Adrenal gland (tissue), 9 donors: ENCODE measurements at regions not wholly inside any gene's neighbourhood (a gene's known extent, or its start where the extent isn't known, plus 50 kb on each side); places are given as distances from the start of the nearest gene placed in this dataset.

Source experiments
- DNase-seq, 7 donors: peaks; one replicate each; pipeline ENCODE4 v3.0.0-alpha.2; 2019 to 2020
- H3K27ac ChIP-seq, 5 donors: fragments of 200-600 bp; sonication (generic) in 4 of 5; 1 replicate in 3 of 5; 2 replicates in 2 of 5; pipeline versions ENCODE4 v1.5.1 to v1.8.0; 2016 to 2020; ENCODE audit warnings: mild to moderate bottlenecking in 1 of 5
- H3K27me3 ChIP-seq: fragments of 200-600 bp; 2 replicates; pipeline ENCODE4 v1.8.0; 2021
- H3K36me3 ChIP-seq, 2 donors: fragments of 200-600 bp; replicated peaks in 1 of 2; 1 replicate in 1 of 2; 2 replicates in 1 of 2; pipeline versions ENCODE4 v1.5.1 to v1.8.0; 2018 to 2022
- H3K4me1 ChIP-seq, 2 donors: fragments of 200-600 bp; replicated peaks in 1 of 2; 1 replicate in 1 of 2; 2 replicates in 1 of 2; pipeline versions ENCODE4 v1.5.1 to v1.8.0; 2018 to 2021
- H3K4me3 ChIP-seq, 4 donors: fragments of 200-600 bp; sonication (generic) in 3 of 4; one replicate each; pipeline ENCODE4 v1.5.1; 2016 to 2018
- H3K9me3 ChIP-seq, 3 donors: fragments of 200-600 bp; sonication (generic) in 1 of 3; replicated peaks in 1 of 3; 1 replicate in 2 of 3; 2 replicates in 1 of 3; pipeline versions ENCODE4 v1.5.1 to v1.8.0; 2016 to 2021
- POLR2A ChIP-seq, 2 donors: fragments of 450-650 bp; IDR thresholded peaks; one replicate each; pipeline ENCODE4 v1.6.1; 2017; ENCODE audit warnings: antibody characterized with exemption in 2 of 2, mild to moderate bottlenecking in 2 of 2, moderate library complexity in 1 of 2
- WGBS, 4 donors: extraction: QIAGEN DNeasy Blood & Tissue Kit in 2 of 4; methylation state at CpG; one replicate each; pipeline versions ENCODE4 v1.1.5 to v1.1.7; 2013 to 2017; 5-methylcytosine and 5-hydroxymethylcytosine counted together
- intact Hi-C, 2 donors: fragments of 100-400 bp; cut with DNase I; formaldehyde crosslinking; loops; one replicate each; pipeline versions ENCODE4 v1.14.1 to v1.15.0; 2022 to 2023
- TF ChIP-seq, protein P1 (sequence below), 6 experiments: fragments of 450-650 bp in 4 of 6; fragments of 200-600 bp in 2 of 6; sonication (generic) in 1 of 6; IDR thresholded peaks; 1 replicate in 5 of 6; 2 replicates in 1 of 6; pipeline versions ENCODE4 v1.5.1 to v1.8.0; 2016 to 2021; ENCODE audit warnings: antibody characterized with exemption in 6 of 6, mild to moderate bottlenecking in 2 of 6, moderate library complexity in 1 of 6
- donor health status: healthy with polysubstance abuse.
- donor health status: Bipolar disorder and iron deficiency.
- donor health status: DM: yes; HTN: yes; CAD: no.
- donor health status: DM: no; HTN: no; CAD: no.
- donor health status: DM: no; HTN: no; CAD: no.

DNA sequence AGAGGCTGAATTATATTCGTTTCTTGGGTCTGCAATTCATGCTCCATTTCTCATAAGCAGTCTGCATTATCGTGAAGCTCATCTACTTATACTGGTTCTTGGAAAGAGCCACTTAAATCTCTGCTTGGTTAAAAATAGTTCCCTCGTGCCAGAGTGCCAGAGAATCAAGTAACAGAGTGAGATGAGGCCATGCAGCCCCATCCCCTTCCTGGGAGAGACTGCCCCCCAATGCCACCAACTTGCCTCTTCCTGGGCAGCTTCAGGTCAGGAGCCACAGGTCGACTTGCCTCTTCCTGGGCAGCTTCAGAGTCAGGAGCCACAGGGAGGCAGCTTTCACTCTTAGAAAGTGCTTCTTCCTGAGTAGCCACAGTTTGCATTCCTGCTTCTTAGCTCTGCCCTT, 223.9 kb upstream of the ZBED5 start:
- WGBS, 4 donors: 38 to 47% (median 43%) methylated on average over 4 of the region's 4 CpGs
- Histone ChIP-seq H3K36me3 (no peaks in the 10 kb centered on the region), H3K27ac (no peak overlapping the region), H3K9me3 (no peaks in the 10 kb centered on the region), H3K4me1 (no peaks in the 10 kb centered on the region), H3K4me3 (no peak overlapping the region), H3K27me3 (peaks cover 5% of the 10 kb centered on the region)
- intact Hi-C loops: no loop called here
- TF ChIP-seq, protein P1, sequence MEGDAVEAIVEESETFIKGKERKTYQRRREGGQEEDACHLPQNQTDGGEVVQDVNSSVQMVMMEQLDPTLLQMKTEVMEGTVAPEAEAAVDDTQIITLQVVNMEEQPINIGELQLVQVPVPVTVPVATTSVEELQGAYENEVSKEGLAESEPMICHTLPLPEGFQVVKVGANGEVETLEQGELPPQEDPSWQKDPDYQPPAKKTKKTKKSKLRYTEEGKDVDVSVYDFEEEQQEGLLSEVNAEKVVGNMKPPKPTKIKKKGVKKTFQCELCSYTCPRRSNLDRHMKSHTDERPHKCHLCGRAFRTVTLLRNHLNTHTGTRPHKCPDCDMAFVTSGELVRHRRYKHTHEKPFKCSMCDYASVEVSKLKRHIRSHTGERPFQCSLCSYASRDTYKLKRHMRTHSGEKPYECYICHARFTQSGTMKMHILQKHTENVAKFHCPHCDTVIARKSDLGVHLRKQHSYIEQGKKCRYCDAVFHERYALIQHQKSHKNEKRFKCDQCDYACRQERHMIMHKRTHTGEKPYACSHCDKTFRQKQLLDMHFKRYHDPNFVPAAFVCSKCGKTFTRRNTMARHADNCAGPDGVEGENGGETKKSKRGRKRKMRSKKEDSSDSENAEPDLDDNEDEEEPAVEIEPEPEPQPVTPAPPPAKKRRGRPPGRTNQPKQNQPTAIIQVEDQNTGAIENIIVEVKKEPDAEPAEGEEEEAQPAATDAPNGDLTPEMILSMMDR (IDR thresholded peaks at IDR 0.05): no peak
- no peak for TF ChIP-seq POLR2A (IDR thresholded peaks at IDR 0.05)
- no peak for DNase-seq

DNA sequence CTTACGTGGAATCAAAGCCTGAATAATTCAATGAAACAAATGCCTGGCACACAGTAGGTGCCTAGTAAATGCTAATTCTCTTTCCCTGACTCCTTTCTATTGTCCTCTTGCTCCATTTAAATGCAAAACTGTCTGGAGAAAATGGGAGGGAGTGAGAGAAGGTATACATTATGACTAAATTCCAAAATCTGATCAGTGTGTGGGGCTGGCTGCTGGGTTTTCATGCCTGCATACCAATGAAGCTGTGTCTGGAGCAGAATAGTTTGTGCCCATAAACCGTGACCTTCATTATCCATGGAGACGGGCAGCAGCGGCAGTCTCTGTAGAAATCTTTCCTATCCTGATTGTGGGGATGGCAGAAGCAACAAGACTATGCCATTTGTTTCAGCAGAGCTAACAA, 223.4 kb upstream of the ZBED5 start:
- no peak overlapping the region for H3K27ac ChIP-seq
- H3K9me3 ChIP-seq: no peaks in the 10 kb centered on the region

DNA sequence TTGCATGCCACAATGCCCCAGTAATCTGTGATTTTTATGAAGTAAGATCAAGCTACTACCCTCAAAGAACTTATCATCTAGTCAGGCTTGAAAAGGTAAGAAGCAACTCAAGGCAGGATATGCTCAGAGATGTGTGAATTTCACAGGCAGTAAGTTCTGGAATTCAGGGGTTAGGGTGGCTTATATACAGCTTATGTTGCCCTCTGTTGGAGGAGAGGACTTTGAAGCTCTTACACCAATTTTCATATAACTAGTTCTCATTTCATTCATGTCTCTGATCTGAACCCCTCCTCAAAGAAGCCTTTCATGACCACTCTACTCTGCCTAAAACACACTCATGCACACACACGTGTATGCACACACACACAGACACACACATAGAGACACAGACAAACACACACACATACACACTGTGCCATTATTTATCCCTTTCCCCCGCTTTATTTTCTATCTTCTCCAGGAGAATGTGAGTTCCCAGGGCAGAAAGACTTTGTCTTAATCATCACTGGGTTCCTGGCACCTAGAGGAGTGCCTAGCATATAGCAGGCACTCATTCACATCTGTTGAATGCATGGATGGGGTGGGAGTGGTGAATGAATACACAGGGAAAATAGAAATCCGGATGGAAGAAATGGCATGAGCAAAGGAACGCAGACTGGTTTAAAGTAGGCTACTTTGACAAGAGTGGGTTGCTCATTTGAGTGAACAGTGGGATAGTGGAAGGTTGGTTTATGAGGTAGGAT, 220.7 kb upstream of the ZBED5 start:
- intact Hi-C loops: no loop called here
- peaks cover 5% of the 10 kb centered on the region for H3K27me3 ChIP-seq
- no peaks in the 10 kb centered on the region for H3K36me3 ChIP-seq
- no peak overlapping the region for H3K27ac ChIP-seq
- DNase-seq: no peak
- H3K4me3 ChIP-seq: no peak overlapping the region
- 74 to 86% (median 78%) methylated on average over 4 of the region's 4 CpGs for WGBS, 4 donors
- no peaks in the 10 kb centered on the region for H3K9me3 ChIP-seq
- TF ChIP-seq POLR2A (IDR thresholded peaks at IDR 0.05): no peak
- H3K4me1 ChIP-seq: no peaks in the 10 kb centered on the region

More for the DNA sequence above, 223.4 kb upstream of the ZBED5 start:
- intact Hi-C loops: no loop called here
- no peaks in the 10 kb centered on the region for H3K4me1 ChIP-seq
- H3K4me3 ChIP-seq: no peak overlapping the region
- TF ChIP-seq POLR2A (IDR thresholded peaks at IDR 0.05): no peak
- TF ChIP-seq, protein P1 (IDR thresholded peaks at IDR 0.05): no peak
- peaks cover 5% of the 10 kb centered on the region for H3K27me3 ChIP-seq
- DNase-seq: no peak
- 72 to 75% (median 73%) methylated on average over 4 of the region's 4 CpGs for WGBS, 4 donors
- H3K36me3 ChIP-seq: no peaks in the 10 kb centered on the region

DNA sequence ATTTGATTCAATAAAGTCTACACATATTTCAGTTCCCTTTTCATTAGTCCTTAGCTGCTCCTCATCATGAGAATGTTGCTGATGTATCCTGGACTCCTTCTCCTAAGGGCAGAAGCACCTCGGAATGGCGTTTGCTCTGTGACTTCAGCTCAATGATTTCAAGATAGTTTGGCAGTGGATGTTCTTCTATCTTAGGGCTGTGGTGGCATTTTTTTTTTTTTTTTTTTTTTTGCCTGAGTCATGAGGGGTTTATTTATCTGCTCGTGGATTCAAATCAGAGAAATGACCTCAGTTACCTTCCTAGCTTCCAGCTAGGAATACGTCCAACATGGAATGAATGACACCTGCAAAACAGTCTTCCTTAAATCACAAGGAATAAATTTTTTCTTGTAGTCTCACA, 220.0 kb upstream of the ZBED5 start:
- Histone ChIP-seq H3K4me1 (no peaks in the 10 kb centered on the region), H3K36me3 (no peaks in the 10 kb centered on the region), H3K27ac (no peak overlapping the region), H3K9me3 (no peaks in the 10 kb centered on the region), H3K27me3 (peaks cover 5% of the 10 kb centered on the region), H3K4me3 (no peak overlapping the region)
- TF ChIP-seq POLR2A (IDR thresholded peaks at IDR 0.05): no peak
- TF ChIP-seq, protein P1 (IDR thresholded peaks at IDR 0.05): no peak
- no peak for DNase-seq
- 50 to 64% (median 57%) methylated on average over 4 of the region's 4 CpGs for WGBS, 4 donors
- intact Hi-C loops: no loop called here

DNA sequence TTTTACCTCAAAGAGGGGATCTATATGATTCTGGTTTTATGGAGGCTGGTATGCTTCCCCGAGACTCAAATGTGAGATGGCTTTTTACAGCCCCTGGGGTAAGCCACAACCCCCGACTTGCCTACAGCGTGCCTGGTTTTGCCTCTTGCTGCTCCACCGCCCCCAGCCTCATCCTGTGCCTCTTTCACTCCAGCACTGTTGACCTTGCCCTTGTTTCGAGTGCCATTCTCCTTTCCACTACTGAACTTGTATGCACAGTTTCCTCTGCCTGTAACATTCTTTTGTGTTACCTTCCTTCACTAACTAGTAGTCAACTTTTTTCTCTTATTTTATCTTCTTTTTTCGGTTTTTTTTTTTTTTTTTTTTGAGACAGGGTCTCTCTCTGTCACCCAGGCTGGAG, 219.0 kb upstream of the ZBED5 start:
- no peak overlapping the region for H3K27ac ChIP-seq
- H3K4me1 ChIP-seq: no peaks in the 10 kb centered on the region
- no peak for DNase-seq
- H3K36me3 ChIP-seq: no peaks in the 10 kb centered on the region
- 54 to 66% (median 63%) methylated on average over 6 of the region's 6 CpGs for WGBS, 4 donors
- H3K4me3 ChIP-seq: no peak overlapping the region
- H3K27me3 ChIP-seq: peaks cover 5% of the 10 kb centered on the region
- H3K9me3 ChIP-seq: no peaks in the 10 kb centered on the region
- TF ChIP-seq, protein P1 (IDR thresholded peaks at IDR 0.05): no peak
- no peak for TF ChIP-seq POLR2A (IDR thresholded peaks at IDR 0.05)
- intact Hi-C loops: no loop called here
